Right atrium auricular region (tissue), 2 donors: ENCODE measurements at regions not wholly inside any gene's neighbourhood (a gene's known extent, or its start where the extent isn't known, plus 50 kb on each side); places are given as distances from the start of the nearest gene placed in this dataset.

Source experiments
- DNase-seq: peaks from one replicate; pipeline ENCODE4 v3.0.0-alpha.2; 2019; ENCODE audit warnings: low spot score
- H3K27ac ChIP-seq, 2 donors: fragments of 200-600 bp; sonication (generic); 1 replicate in 1 of 2; 2 replicates in 1 of 2; pipeline ENCODE4 v1.5.1; 2016 to 2019
- H3K27me3 ChIP-seq, 2 donors: fragments of 200-600 bp; sonication (generic); one replicate each; pipeline versions ENCODE4 v1.5.1 to v1.6.0; 2017 to 2019
- H3K36me3 ChIP-seq: fragments of 200-600 bp; sonication (generic); one replicate; pipeline ENCODE4 v1.5.1; 2016
- H3K4me1 ChIP-seq, 2 donors: fragments of 200-600 bp; sonication (generic); one replicate each; pipeline versions ENCODE4 v1.5.1 to v1.6.0; 2017 to 2019
- H3K4me3 ChIP-seq, 2 donors: fragments of 200-600 bp; sonication (generic); 1 replicate in 1 of 2; 2 replicates in 1 of 2; pipeline ENCODE4 v1.5.1; 2017 to 2019; ENCODE audit warnings: mild to moderate bottlenecking in 1 of 2, moderate library complexity in 1 of 2
- H3K9me3 ChIP-seq, 2 donors: fragments of 200-600 bp; sonication (generic); one replicate each; pipeline ENCODE4 v1.5.1; 2019
- TF ChIP-seq, protein P1 (sequence below), 2 donors: fragments of 200-600 bp; sonication (generic); IDR thresholded peaks; one replicate each; pipeline ENCODE4 v1.5.1; 2019; ENCODE audit warnings: antibody characterized with exemption in 2 of 2

- no peak for DNase-seq
- TF ChIP-seq, protein P1, sequence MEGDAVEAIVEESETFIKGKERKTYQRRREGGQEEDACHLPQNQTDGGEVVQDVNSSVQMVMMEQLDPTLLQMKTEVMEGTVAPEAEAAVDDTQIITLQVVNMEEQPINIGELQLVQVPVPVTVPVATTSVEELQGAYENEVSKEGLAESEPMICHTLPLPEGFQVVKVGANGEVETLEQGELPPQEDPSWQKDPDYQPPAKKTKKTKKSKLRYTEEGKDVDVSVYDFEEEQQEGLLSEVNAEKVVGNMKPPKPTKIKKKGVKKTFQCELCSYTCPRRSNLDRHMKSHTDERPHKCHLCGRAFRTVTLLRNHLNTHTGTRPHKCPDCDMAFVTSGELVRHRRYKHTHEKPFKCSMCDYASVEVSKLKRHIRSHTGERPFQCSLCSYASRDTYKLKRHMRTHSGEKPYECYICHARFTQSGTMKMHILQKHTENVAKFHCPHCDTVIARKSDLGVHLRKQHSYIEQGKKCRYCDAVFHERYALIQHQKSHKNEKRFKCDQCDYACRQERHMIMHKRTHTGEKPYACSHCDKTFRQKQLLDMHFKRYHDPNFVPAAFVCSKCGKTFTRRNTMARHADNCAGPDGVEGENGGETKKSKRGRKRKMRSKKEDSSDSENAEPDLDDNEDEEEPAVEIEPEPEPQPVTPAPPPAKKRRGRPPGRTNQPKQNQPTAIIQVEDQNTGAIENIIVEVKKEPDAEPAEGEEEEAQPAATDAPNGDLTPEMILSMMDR (IDR thresholded peaks at IDR 0.05) = no peak
- peaks cover 0 to 7% of the 10 kb centered on the region in 2 donors for H3K4me1 ChIP-seq
- H3K9me3 ChIP-seq = peaks cover 0 to 9% of the 10 kb centered on the region in 2 donors
- H3K27me3 ChIP-seq = no peaks in the 10 kb centered on the region
- H3K4me3 ChIP-seq = no peak overlapping the region
- no peaks in the 10 kb centered on the region for H3K36me3 ChIP-seq
- H3K27ac ChIP-seq = no peak overlapping the region
Measured at GRCh38 chr4:17197070-17197469, 298.6 kb upstream of the LDB2 start.

DNA sequence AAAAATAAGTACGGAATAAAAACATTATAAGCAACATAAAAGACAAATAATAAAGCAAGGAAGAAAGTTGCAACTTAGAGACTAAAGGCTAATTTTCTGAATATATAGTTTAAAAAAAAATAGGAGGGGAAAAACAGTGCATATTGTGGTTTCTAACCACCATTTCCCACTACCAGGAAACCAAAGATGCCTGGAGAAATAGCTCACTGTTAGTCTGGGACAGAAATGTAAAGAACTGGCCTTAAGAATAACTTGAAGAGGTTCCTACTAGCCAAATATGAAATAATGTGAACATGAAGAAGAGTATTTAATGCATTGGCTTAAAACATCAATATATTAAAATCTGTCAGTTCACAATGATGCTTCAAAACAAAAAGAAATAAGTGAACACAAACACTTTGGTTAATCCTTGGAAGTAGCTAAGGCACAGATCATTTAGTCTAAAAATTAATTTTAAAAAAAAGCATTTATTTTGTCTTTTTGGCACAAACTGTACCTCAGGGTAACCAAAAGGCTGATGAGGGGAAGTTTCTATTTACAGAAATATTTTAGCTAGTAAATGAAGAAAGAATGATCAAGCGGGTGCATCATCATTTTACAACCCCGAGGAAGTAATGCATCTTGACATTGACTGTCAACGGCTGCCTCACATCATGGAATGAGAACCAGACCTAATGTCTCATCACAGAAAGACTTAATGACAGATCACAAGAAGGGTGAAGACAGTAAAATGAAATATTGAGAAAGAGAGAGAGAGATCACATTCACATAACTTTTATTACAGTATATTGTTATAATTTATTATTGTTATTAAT, 297.2 kb upstream of the LDB2 start:
- TF ChIP-seq, protein P1 (IDR thresholded peaks at IDR 0.05) = no peak
- Histone ChIP-seq H3K27me3 (no peaks in the 10 kb centered on the region), H3K27ac (no peak overlapping the region), H3K9me3 (peaks cover 0 to 9% of the 10 kb centered on the region in 2 donors), H3K4me1 (peaks cover 0 to 7% of the 10 kb centered on the region in 2 donors), H3K36me3 (no peaks in the 10 kb centered on the region), H3K4me3 (no peak overlapping the region)
- no peak for DNase-seq

- Histone ChIP-seq H3K27me3 (no peaks in the 10 kb centered on the region), H3K36me3 (no peaks in the 10 kb centered on the region), H3K27ac (no peak overlapping the region), H3K4me3 (no peak overlapping the region), H3K4me1 (peaks cover 0 to 11% of the 10 kb centered on the region in 2 donors), H3K9me3 (peaks cover 0 to 4% of the 10 kb centered on the region in 2 donors)
- TF ChIP-seq, protein P1 (IDR thresholded peaks at IDR 0.05) = no peak
- no peak for DNase-seq
Measured at GRCh38 chr4:17194586-17194985, 296.1 kb upstream of the LDB2 start.

GRCh38 chr4:17189759-17190158, 291.3 kb upstream of the LDB2 start:
- DNase-seq = no peak
- TF ChIP-seq, protein P1 (IDR thresholded peaks at IDR 0.05) = no peak
- Histone ChIP-seq H3K4me3 (no peak overlapping the region), H3K4me1 (peaks cover 0 to 29% of the 10 kb centered on the region in 2 donors), H3K9me3 (no peaks in the 10 kb centered on the region), H3K27ac (no peak overlapping the region), H3K27me3 (no peaks in the 10 kb centered on the region), H3K36me3 (no peaks in the 10 kb centered on the region)

DNA sequence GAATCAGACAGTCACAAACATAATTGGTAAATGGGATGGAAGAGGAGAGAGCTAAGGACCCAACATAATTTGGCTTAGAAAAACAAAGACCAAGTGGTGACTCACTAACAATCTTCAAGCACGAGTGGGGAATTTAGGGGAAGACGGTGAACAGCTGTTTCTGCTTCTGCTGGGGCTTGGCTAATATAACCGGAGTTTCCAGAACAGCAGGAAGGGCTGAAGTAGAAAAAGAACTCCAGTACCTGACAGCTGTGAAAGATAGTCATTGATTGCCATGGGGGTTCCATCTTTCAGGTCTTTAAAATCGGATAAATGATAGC, 290.9 kb upstream of the LDB2 start:
- H3K4me3 ChIP-seq = no peak overlapping the region
- H3K36me3 ChIP-seq = no peaks in the 10 kb centered on the region
- no peaks in the 10 kb centered on the region for H3K9me3 ChIP-seq
- H3K4me1 ChIP-seq = peaks cover 0 to 29% of the 10 kb centered on the region in 2 donors
- no peak for DNase-seq
- TF ChIP-seq, protein P1 (IDR thresholded peaks at IDR 0.05) = no peak
- no peaks in the 10 kb centered on the region for H3K27me3 ChIP-seq
- no peak overlapping the region for H3K27ac ChIP-seq
